Left forelimb (tissue), 1 donor: ENCODE measurements at regions not wholly inside any gene's neighbourhood (a gene's known extent, or its start where the extent isn't known, plus 50 kb on each side); places are given as distances from the start of the nearest gene placed in this dataset.
"Not testable (repeated sequence)": the region's sequence is repeated elsewhere in the genome, so short reads cannot be mapped to it uniquely, and the experiment has no call there.

Source experiments
- DNase-seq: peaks from one replicate; pipeline ENCODE4 v3.0.0-alpha.2; 2018; ENCODE audit warnings: low spot score

GRCh38 chr16:63702981-63703590 is 1418.8 kb downstream of the CDH11 start:
- DNase-seq, result no peak

GRCh38 chr16:63697736-63698135 is 1424.1 kb downstream of the CDH11 start:
- no peak for DNase-seq

- no peak for DNase-seq
These were observed 1426.5 kb downstream of the CDH11 start for GRCh38 chr16:63695347-63695746.

GRCh38 chr16:63690961-63691360 is 1430.9 kb downstream of the CDH11 start:
- no peak for DNase-seq

GRCh38 chr16:63690267-63690666 is 1431.6 kb downstream of the CDH11 start:
- no peak for DNase-seq

GRCh38 chr16:63689068-63689467 is 1432.8 kb downstream of the CDH11 start:
- DNase-seq, result no peak

GRCh38 chr16:63684149-63685101 is 1437.4 kb downstream of the CDH11 start:
- DNase-seq, result no peak

GRCh38 chr16:63682844-63683243 is 1439.0 kb downstream of the CDH11 start:
- DNase-seq, result no peak

GRCh38 chr16:63672493-63672892 is 1449.4 kb downstream of the CDH11 start:
- DNase-seq, result no peak

GRCh38 chr16:63663155-63663554 is 1458.7 kb downstream of the CDH11 start:
- DNase-seq, result no peak

- no peak for DNase-seq
These were observed 1466.0 kb downstream of the CDH11 start for GRCh38 chr16:63655846-63656245.

GRCh38 chr16:63653044-63653839 is 1468.6 kb downstream of the CDH11 start:
- DNase-seq, result no peak

- DNase-seq, result no peak
These were observed 1469.8 kb downstream of the CDH11 start for GRCh38 chr16:63652091-63652490.

GRCh38 chr16:63650550-63650949 is 1471.3 kb downstream of the CDH11 start:
- DNase-seq, result no peak

- DNase-seq, result not testable (repeated sequence)
These were observed 1488.0 kb downstream of the CDH11 start for GRCh38 chr16:63633706-63634445.

- no peak for DNase-seq
These were observed 1492.6 kb downstream of the CDH11 start for GRCh38 chr16:63629272-63629671.

- DNase-seq, result no peak
These were observed 1493.1 kb downstream of the CDH11 start for GRCh38 chr16:63628812-63629211.

GRCh38 chr16:63625126-63625525 is 1496.7 kb downstream of the CDH11 start:
- DNase-seq, result no peak

- no peak for DNase-seq
These were observed 1498.3 kb downstream of the CDH11 start for GRCh38 chr16:63623551-63624039.

GRCh38 chr16:63618896-63619485 is 1502.9 kb downstream of the CDH11 start:
- no peak for DNase-seq
